Mucosa of rectum (tissue), 2 donors: ENCODE measurements at regions not wholly inside any gene's neighbourhood (a gene's known extent, or its start where the extent isn't known, plus 50 kb on each side); places are given as distances from the start of the nearest gene placed in this dataset.

Experiments used
- H3K27ac ChIP-seq, 2 donors: one replicate each; pipeline ENCODE4 v1.7.0; 2013; ENCODE audit warnings: inconsistent platforms in 2 of 2, low read depth in 2 of 2, low read length in 2 of 2
- H3K27me3 ChIP-seq, 2 donors: one replicate each; pipeline ENCODE4 v1.7.0; 2013; ENCODE audit warnings: low read length in 2 of 2; ENCODE audit not compliant: control insufficient read depth in 2 of 2, insufficient read depth in 2 of 2
- H3K36me3 ChIP-seq, 2 donors: one replicate each; pipeline ENCODE4 v1.7.0; 2013; ENCODE audit warnings: low read length in 2 of 2; ENCODE audit not compliant: control insufficient read depth in 2 of 2, insufficient read depth in 2 of 2
- H3K4me1 ChIP-seq, 2 donors: one replicate each; pipeline ENCODE4 v1.7.0; 2013; ENCODE audit warnings: low read length in 2 of 2, mild to moderate bottlenecking in 1 of 2; ENCODE audit not compliant: control insufficient read depth in 2 of 2, insufficient read depth in 2 of 2
- H3K4me3 ChIP-seq, 2 donors: one replicate each; pipeline ENCODE4 v1.7.0; 2013; ENCODE audit warnings: low read length in 2 of 2
- H3K9ac ChIP-seq, 2 donors: one replicate each; pipeline ENCODE4 v1.7.0; 2013; ENCODE audit warnings: low read length in 2 of 2, low read depth in 1 of 2, mild to moderate bottlenecking in 1 of 2
- H3K9me3 ChIP-seq, 2 donors: one replicate each; pipeline ENCODE4 v1.7.0; 2013; ENCODE audit warnings: low read length in 2 of 2; ENCODE audit not compliant: control insufficient read depth in 2 of 2
- donor health status: healthy.
- donor health status: Normal muscosa, but diverticular disease.

GRCh38 chr18:51275712-51276476 is 78.4 kb upstream of the MEX3C start:
- Histone ChIP-seq H3K4me3 (no peak overlapping the region), H3K9ac (no peak overlapping the region), H3K27me3 (no peaks in the 10 kb centered on the region), H3K9me3 (no peaks in the 10 kb centered on the region), H3K27ac (no peak overlapping the region), H3K4me1 (no peaks in the 10 kb centered on the region), H3K36me3 (no peaks in the 10 kb centered on the region)

- Histone ChIP-seq H3K9me3 (no peaks in the 10 kb centered on the region), H3K9ac (no peak overlapping the region), H3K4me1 (no peaks in the 10 kb centered on the region), H3K27me3 (no peaks in the 10 kb centered on the region), H3K27ac (no peak overlapping the region), H3K36me3 (no peaks in the 10 kb centered on the region), H3K4me3 (no peak overlapping the region)
Observed at GRCh38 chr18:51278045-51278649, 80.7 kb upstream of the MEX3C start.

GRCh38 chr18:51279367-51279984 is 82.0 kb upstream of the MEX3C start:
- no peaks in the 10 kb centered on the region for H3K4me1 ChIP-seq
- H3K9ac ChIP-seq = no peak overlapping the region
- no peaks in the 10 kb centered on the region for H3K9me3 ChIP-seq
- no peak overlapping the region for H3K27ac ChIP-seq
- no peaks in the 10 kb centered on the region for H3K36me3 ChIP-seq
- no peak overlapping the region for H3K4me3 ChIP-seq
- H3K27me3 ChIP-seq = no peaks in the 10 kb centered on the region

- Histone ChIP-seq H3K4me1 (no peaks in the 10 kb centered on the region), H3K9ac (no peak overlapping the region), H3K27ac (no peak overlapping the region), H3K4me3 (no peak overlapping the region), H3K9me3 (no peaks in the 10 kb centered on the region), H3K27me3 (no peaks in the 10 kb centered on the region), H3K36me3 (no peaks in the 10 kb centered on the region)
Observed at GRCh38 chr18:51287818-51288508, 90.5 kb upstream of the MEX3C start.

GRCh38 chr18:51288582-51288981 is 91.1 kb upstream of the MEX3C start:
- Histone ChIP-seq H3K4me3 (no peak overlapping the region), H3K27me3 (no peaks in the 10 kb centered on the region), H3K9ac (no peak overlapping the region), H3K9me3 (no peaks in the 10 kb centered on the region), H3K4me1 (no peaks in the 10 kb centered on the region), H3K27ac (no peak overlapping the region), H3K36me3 (no peaks in the 10 kb centered on the region)

GRCh38 chr18:51290860-51291259 is 93.4 kb upstream of the MEX3C start:
- no peaks in the 10 kb centered on the region for H3K9me3 ChIP-seq
- no peak overlapping the region for H3K27ac ChIP-seq
- no peaks in the 10 kb centered on the region for H3K4me1 ChIP-seq
- H3K4me3 ChIP-seq = no peak overlapping the region
- no peaks in the 10 kb centered on the region for H3K36me3 ChIP-seq
- H3K27me3 ChIP-seq = no peaks in the 10 kb centered on the region
- no peak overlapping the region for H3K9ac ChIP-seq

GRCh38 chr18:51300912-51301311 is 103.4 kb upstream of the MEX3C start:
- H3K36me3 ChIP-seq = no peaks in the 10 kb centered on the region
- H3K9me3 ChIP-seq = no peaks in the 10 kb centered on the region
- H3K4me3 ChIP-seq = no peak overlapping the region
- H3K27me3 ChIP-seq = peaks cover 0 to 2% of the 10 kb centered on the region in 2 donors
- H3K27ac ChIP-seq = no peak overlapping the region
- H3K4me1 ChIP-seq = no peaks in the 10 kb centered on the region
- H3K9ac ChIP-seq = no peak overlapping the region

GRCh38 chr18:51301376-51301775 is 103.9 kb upstream of the MEX3C start:
- Histone ChIP-seq H3K9me3 (no peaks in the 10 kb centered on the region), H3K27ac (no peak overlapping the region), H3K27me3 (peaks cover 0 to 2% of the 10 kb centered on the region in 2 donors), H3K4me3 (no peak overlapping the region), H3K36me3 (no peaks in the 10 kb centered on the region), H3K9ac (no peak overlapping the region), H3K4me1 (no peaks in the 10 kb centered on the region)

- Histone ChIP-seq H3K36me3 (no peaks in the 10 kb centered on the region), H3K27me3 (no peaks in the 10 kb centered on the region), H3K27ac (no peak overlapping the region), H3K9ac (no peak overlapping the region), H3K4me3 (no peak overlapping the region), H3K9me3 (no peaks in the 10 kb centered on the region), H3K4me1 (no peaks in the 10 kb centered on the region)
Observed at GRCh38 chr18:51316677-51317076, 119.2 kb upstream of the MEX3C start.

GRCh38 chr18:51321696-51322095 is 124.2 kb upstream of the MEX3C start:
- H3K9ac ChIP-seq = no peak overlapping the region
- no peaks in the 10 kb centered on the region for H3K27me3 ChIP-seq
- H3K27ac ChIP-seq = no peak overlapping the region
- no peak overlapping the region for H3K4me3 ChIP-seq
- H3K9me3 ChIP-seq = no peaks in the 10 kb centered on the region
- H3K4me1 ChIP-seq = no peaks in the 10 kb centered on the region
- H3K36me3 ChIP-seq = no peaks in the 10 kb centered on the region
